Liver (tissue), 9 donors: ENCODE measurements at regions not wholly inside any gene's neighbourhood (a gene's known extent, or its start where the extent isn't known, plus 50 kb on each side); places are given as distances from the start of the nearest gene placed in this dataset. TPM values are rescaled to one million over a fixed set of nuclear protein-coding genes. Genes with fewer than 3 reads are reported as not detected.
A peak's percentile ranks its signal among the peaks of the same experiment; 100 is the strongest.

ENCODE experiments used
- DNase-seq: peaks from one replicate; pipeline ENCODE4 v3.0.0-alpha.2; 2017; ENCODE audit warnings: low spot score
- H3K27ac ChIP-seq, 2 donors: one replicate each; pipeline ENCODE4 v1.7.0; 2013; ENCODE audit warnings: inconsistent platforms in 2 of 2, low read length in 2 of 2, control low read depth in 1 of 2, low read depth in 1 of 2, mild to moderate bottlenecking in 1 of 2
- H3K27me3 ChIP-seq, 4 donors: one replicate each; pipeline versions ENCODE4 v1.6.1 to v1.7.0; 2013; ENCODE audit warnings: low read length in 3 of 4, inconsistent platforms in 1 of 4, mild to moderate bottlenecking in 1 of 4, moderate library complexity in 1 of 4; ENCODE audit not compliant: control insufficient read depth in 4 of 4, insufficient read depth in 4 of 4
- H3K36me3 ChIP-seq, 4 donors: one replicate each; pipeline versions ENCODE4 v1.6.1 to v1.7.0; 2013; ENCODE audit warnings: low read length in 3 of 4, mild to moderate bottlenecking in 3 of 4, low read depth in 1 of 4, moderate library complexity in 1 of 4; ENCODE audit not compliant: control insufficient read depth in 4 of 4, insufficient read depth in 3 of 4
- H3K4me1 ChIP-seq, 4 donors: one replicate each; pipeline versions ENCODE4 v1.6.1 to v1.7.0; 2013; ENCODE audit warnings: low read length in 3 of 4, mild to moderate bottlenecking in 3 of 4, moderate library complexity in 1 of 4; ENCODE audit not compliant: control insufficient read depth in 4 of 4, insufficient read depth in 4 of 4
- H3K4me3 ChIP-seq, 3 donors: one replicate each; pipeline versions ENCODE4 v1.6.1 to v1.7.0; 2013; ENCODE audit warnings: low read length in 3 of 3, control low read depth in 1 of 3, low read depth in 1 of 3, mild to moderate bottlenecking in 1 of 3
- H3K9ac ChIP-seq, 2 donors: one replicate each; pipeline ENCODE4 v1.7.0; 2013; ENCODE audit warnings: low read length in 2 of 2, mild to moderate bottlenecking in 2 of 2, moderate library complexity in 2 of 2, control low read depth in 1 of 2, low read depth in 1 of 2
- H3K9me3 ChIP-seq, 4 donors: one replicate each; pipeline versions ENCODE4 v1.6.1 to v1.7.0; 2013; ENCODE audit warnings: low read length in 3 of 4; ENCODE audit not compliant: control insufficient read depth in 4 of 4
- ATF3 ChIP-seq: IDR thresholded peaks from 2 replicates; pipeline ENCODE4 v1.6.1; 2016; ENCODE audit warnings: antibody characterized with exemption
- CTCF ChIP-seq: fragments of 150-350 bp; IDR thresholded peaks from 2 replicates; pipeline ENCODE4 v1.5.1; 2017; ENCODE audit warnings: improper control_type of control experiment, low read depth, low read length; ENCODE audit not compliant: missing input control
- FOXA1 ChIP-seq: IDR thresholded peaks from 2 replicates; pipeline ENCODE4 v1.6.1; 2016; ENCODE audit warnings: antibody characterized with exemption
- GABPA ChIP-seq, 2 donors: IDR thresholded peaks in 1 of 2; conservative IDR thresholded peaks in 1 of 2; 2 replicates each; pipeline ENCODE4 v1.6.1; 2016; ENCODE audit warnings: antibody characterized with exemption in 2 of 2, mild to moderate bottlenecking in 1 of 2, moderate library complexity in 1 of 2
- HNF4A ChIP-seq, 2 donors: conservative IDR thresholded peaks; 2 replicates each; pipeline ENCODE4 v1.6.1; 2016; ENCODE audit warnings: antibody characterized with exemption in 2 of 2, mild to moderate bottlenecking in 2 of 2
- JUND ChIP-seq, 2 donors: IDR thresholded peaks; 2 replicates each; pipeline ENCODE4 v1.6.1; 2016; ENCODE audit warnings: antibody characterized with exemption in 2 of 2
- RXRA ChIP-seq, 2 donors: IDR thresholded peaks; 2 replicates each; pipeline ENCODE4 v1.6.1; 2017 to 2018; ENCODE audit warnings: antibody characterized with exemption in 2 of 2, mild to moderate bottlenecking in 1 of 2
- SP1 ChIP-seq: IDR thresholded peaks from 2 replicates; pipeline ENCODE4 v1.6.1; 2018; ENCODE audit warnings: antibody characterized with exemption, mild to moderate bottlenecking
- TAF1 ChIP-seq: conservative IDR thresholded peaks from 2 replicates; pipeline ENCODE4 v1.6.1; 2016; ENCODE audit warnings: antibody characterized with exemption, mild to moderate bottlenecking
- YY1 ChIP-seq: IDR thresholded peaks from 2 replicates; pipeline ENCODE4 v1.6.1; 2016; ENCODE audit warnings: antibody characterized with exemption, mild to moderate bottlenecking
- WGBS: extraction: QIAGEN DNeasy Blood & Tissue Kit; methylation state at CpG from one replicate; pipeline ENCODE4 v1.1.7; 2013; 5-methylcytosine and 5-hydroxymethylcytosine counted together
- small RNA-seq: library from RNA; depleted of rRNA; stranded (forward); fragments of <200 nt; gene quantifications from one replicate; pipeline ENCODE3, GENCODE V24; 2014
- donor health status: healthy.
- donor health status: healthy.
- donor health status: healthy.
- donor health status: healthy.
- donor health status: healthy.

GRCh38 chr14:38145142-38145541, 62.6 kb upstream of the SSTR1 start:
- DNase-seq = no peak
- no peaks in the 10 kb centered on the region for H3K9me3 ChIP-seq
- H3K27me3 ChIP-seq = no peaks in the 10 kb centered on the region
- no peaks in the 10 kb centered on the region for H3K4me1 ChIP-seq
- H3K36me3 ChIP-seq = no peaks in the 10 kb centered on the region
- WGBS = 78% methylated on average over 4 of the region's 4 CpGs
- H3K27ac ChIP-seq = no peak overlapping the region
- H3K4me3 ChIP-seq = no peak overlapping the region
- no peak overlapping the region for H3K9ac ChIP-seq
- no peak for TF ChIP-seq SP1
- no peak for TF ChIP-seq GABPA (IDR thresholded peaks at IDR 0.05 in 1 of 2, conservative IDR thresholded peaks at IDR 0.05 in 1 of 2)
- no peak for TF ChIP-seq CTCF
- no peak for TF ChIP-seq JUND (IDR thresholded peaks at IDR 0.05)
- TF ChIP-seq HNF4A (conservative IDR thresholded peaks at IDR 0.05) = no peak
- TF ChIP-seq TAF1 = no peak
- TF ChIP-seq ATF3 = no peak
- no peak for TF ChIP-seq YY1
- no peak for TF ChIP-seq RXRA (IDR thresholded peaks at IDR 0.05)

- H3K4me1 ChIP-seq = no peaks in the 10 kb centered on the region
- no peaks in the 10 kb centered on the region for H3K9me3 ChIP-seq
- TF ChIP-seq FOXA1 = no peak
- DNase-seq = no peak
- no peak overlapping the region for H3K9ac ChIP-seq
- no peaks in the 10 kb centered on the region for H3K27me3 ChIP-seq
- WGBS = 75% methylated on average over 3 of the region's 3 CpGs
- no peaks in the 10 kb centered on the region for H3K36me3 ChIP-seq
- no peak overlapping the region for H3K4me3 ChIP-seq
- no peak overlapping the region for H3K27ac ChIP-seq
Measured at GRCh38 chr14:38150075-38150474, 57.6 kb upstream of the SSTR1 start.

Small RNA genes in the stretch of these regions (small RNA-seq; reads per million reads assigned to genes)
- gene RF00406 (0.42 reads per million, percentile 47 among the genes with 10 or more reads in this experiment), gene RNU6-1277P (not detected)
